H9 (cell line): ENCODE measurements at regions not wholly inside any gene's neighbourhood (a gene's known extent, or its start where the extent isn't known, plus 50 kb on each side); places are given as distances from the start of the nearest gene placed in this dataset.

Experiments used
- DNase-seq: peaks from one replicate; pipeline ENCODE4 v3.0.0-alpha.2; 2017
- H2AFZ ChIP-seq: one replicate; pipeline ENCODE4 v1.6.1; 2013; ENCODE audit warnings: mild to moderate bottlenecking, low read length, control low read depth, moderate library complexity
- H2AK5ac ChIP-seq: 2 replicates; pipeline ENCODE4 v1.6.1; 2013; ENCODE audit warnings: low read length, control low read depth, mixed read lengths; ENCODE audit not compliant: insufficient read length
- H2BK120ac ChIP-seq: one replicate; pipeline ENCODE4 v1.6.1; 2013; ENCODE audit warnings: low read depth, mild to moderate bottlenecking, low read length, control low read depth, inconsistent platforms; ENCODE audit not compliant: poor library complexity, severe bottlenecking
- H2BK12ac ChIP-seq: 2 replicates; pipeline ENCODE4 v1.6.1; 2013; ENCODE audit warnings: low read length, control low read depth, mixed read lengths, low read depth; ENCODE audit not compliant: insufficient read length
- H2BK15ac ChIP-seq: 2 replicates; pipeline ENCODE4 v1.6.1; 2013; ENCODE audit warnings: low read depth, low read length, control low read depth
- H2BK20ac ChIP-seq: one replicate; pipeline ENCODE4 v1.6.1; 2013; ENCODE audit warnings: low read depth, mild to moderate bottlenecking, low read length, control low read depth, inconsistent platforms; ENCODE audit not compliant: poor library complexity, severe bottlenecking
- H2BK5ac ChIP-seq: 2 replicates; pipeline ENCODE4 v1.6.1; 2013; ENCODE audit warnings: low read length, control low read depth, mixed read lengths; ENCODE audit not compliant: insufficient read length
- H3K14ac ChIP-seq: 2 replicates; pipeline ENCODE4 v1.6.1; 2013; ENCODE audit warnings: low read length, control low read depth; ENCODE audit not compliant: insufficient read depth
- H3K18ac ChIP-seq: 2 replicates; pipeline ENCODE4 v1.6.1; 2013; ENCODE audit warnings: low read depth, mild to moderate bottlenecking, mixed read lengths, low read length, control low read depth; ENCODE audit not compliant: insufficient read length
- H3K23ac ChIP-seq: 2 replicates; pipeline ENCODE4 v1.6.1; 2013; ENCODE audit warnings: low read length, control low read depth, mixed read lengths, low read depth; ENCODE audit not compliant: insufficient read length
- H3K23me2 ChIP-seq: 2 replicates; pipeline ENCODE4 v1.6.1; 2013; ENCODE audit warnings: low read depth, mild to moderate bottlenecking, mixed read lengths, low read length, control low read depth; ENCODE audit not compliant: insufficient read length, poor library complexity, severe bottlenecking
- H3K27ac ChIP-seq: 2 replicates; pipeline ENCODE4 v1.5.1; 2013; ENCODE audit warnings: low read length, control low read depth, mixed read lengths, low read depth; ENCODE audit not compliant: insufficient read length
- H3K27me3 ChIP-seq: 2 replicates; pipeline ENCODE4 v1.6.1; 2013; ENCODE audit warnings: low read length, control low read depth, inconsistent platforms; ENCODE audit not compliant: insufficient read depth
- H3K4ac ChIP-seq: 2 replicates; pipeline ENCODE4 v1.6.1; 2013; ENCODE audit warnings: low read depth, mild to moderate bottlenecking, control low read depth, inconsistent platforms, low read length, moderate library complexity
- H3K4me1 ChIP-seq: 2 replicates; pipeline ENCODE4 v1.6.1; 2013; ENCODE audit warnings: low read length, control low read depth, inconsistent platforms; ENCODE audit not compliant: insufficient read depth
- H3K4me2 ChIP-seq: 2 replicates; pipeline ENCODE4 v1.6.1; 2013; ENCODE audit warnings: low read length, control low read depth, mixed read lengths; ENCODE audit not compliant: insufficient read length, insufficient read depth
- H3K56ac ChIP-seq: 2 replicates; pipeline ENCODE4 v1.6.1; 2013; ENCODE audit warnings: low read depth, mild to moderate bottlenecking, mixed read lengths, low read length, control low read depth; ENCODE audit not compliant: insufficient read length
- H3K79me1 ChIP-seq: 2 replicates; pipeline ENCODE4 v1.6.1; 2013; ENCODE audit warnings: low read depth, mild to moderate bottlenecking, moderate library complexity, low read length, control low read depth, inconsistent platforms; ENCODE audit not compliant: insufficient read depth, poor library complexity, severe bottlenecking
- H3K79me2 ChIP-seq: 2 replicates; pipeline ENCODE4 v1.6.1; 2013; ENCODE audit warnings: low read length, control low read depth, inconsistent platforms; ENCODE audit not compliant: insufficient read depth
- H3K9ac ChIP-seq: 2 replicates; pipeline ENCODE4 v1.6.1; 2013; ENCODE audit warnings: low read length, control low read depth, mixed read lengths; ENCODE audit not compliant: insufficient read length; ENCODE audit errors: extremely low read depth
- H3K9me3 ChIP-seq: one replicate; pipeline ENCODE4 v1.6.1; 2013; ENCODE audit warnings: low read depth, low read length, inconsistent platforms; ENCODE audit not compliant: control insufficient read depth
- H3T11ph ChIP-seq: one replicate; pipeline ENCODE4 v1.6.1; 2013; ENCODE audit warnings: mild to moderate bottlenecking, low read length, control low read depth, inconsistent platforms
- H4K20me1 ChIP-seq: one replicate; pipeline ENCODE4 v1.6.1; 2013; ENCODE audit not compliant: control insufficient read depth, insufficient read length, insufficient read depth
- H4K5ac ChIP-seq: 2 replicates; pipeline ENCODE4 v1.6.1; 2013; ENCODE audit warnings: low read depth, mild to moderate bottlenecking, mixed read lengths, low read length, control low read depth; ENCODE audit not compliant: insufficient read length
- H4K8ac ChIP-seq: replicated peaks from 2 replicates; pipeline ENCODE4 v1.6.1; 2013; ENCODE audit warnings: low read length, control low read depth, mixed read lengths, low read depth; ENCODE audit not compliant: insufficient read length
- H4K91ac ChIP-seq: 2 replicates; pipeline ENCODE4 v1.6.1; 2013; ENCODE audit warnings: low read depth, mild to moderate bottlenecking, moderate library complexity, mixed read lengths, low read length, control low read depth; ENCODE audit not compliant: insufficient read length
- H3K27ac Mint-ChIP-seq, 3 experiments: 2 replicates in 2 of 3; 3 replicates in 1 of 3; pipeline ENCODE4 v1.8.0; 2020 to 2021; ENCODE audit warnings: mixed read lengths in 3 of 3, mild to moderate bottlenecking in 1 of 3, moderate library complexity in 1 of 3
- H3K27me3 Mint-ChIP-seq: 2 replicates; pipeline ENCODE4 v1.8.0; 2021; ENCODE audit warnings: low read depth, mild to moderate bottlenecking, moderate library complexity, mixed read lengths
- H3K36me3 Mint-ChIP-seq, 3 experiments: 2 replicates in 2 of 3; 3 replicates in 1 of 3; pipeline ENCODE4 v1.8.0; 2020 to 2021; ENCODE audit warnings: low read depth in 3 of 3, mixed read lengths in 3 of 3; ENCODE audit not compliant: insufficient read depth in 1 of 3
- H3K4me1 Mint-ChIP-seq, 2 experiments: 2 replicates each; pipeline ENCODE4 v1.8.0; 2020; ENCODE audit warnings: mixed read lengths in 2 of 2
- H3K4me3 Mint-ChIP-seq, 2 experiments: 2 replicates in 1 of 2; 3 replicates in 1 of 2; pipeline ENCODE4 v1.8.0; 2020 to 2021; ENCODE audit warnings: mild to moderate bottlenecking in 2 of 2, mixed read lengths in 2 of 2, moderate library complexity in 1 of 2
- H3K9me3 Mint-ChIP-seq, 2 experiments: 2 replicates in 1 of 2; 3 replicates in 1 of 2; pipeline ENCODE4 v1.8.0; 2020; ENCODE audit warnings: mild to moderate bottlenecking in 2 of 2, mixed read lengths in 2 of 2, moderate library complexity in 1 of 2
- CTCF ChIP-seq: fragments of 200-600 bp; sonication (generic); conservative IDR thresholded peaks from 3 replicates; pipeline ENCODE4 v1.8.0; 2021; ENCODE audit warnings: antibody characterized with exemption, mild to moderate bottlenecking
- WGBS: extraction: QIAGEN DNeasy Blood & Tissue Kit; methylation state at CpG from one replicate; pipeline ENCODE4 v1.1.7; 2013; ENCODE audit warnings: missing lambda C conversion rate, low lambda C conversion rate, mixed read lengths; ENCODE audit not compliant: insufficient read length; ENCODE audit errors: extremely low coverage; 5-methylcytosine and 5-hydroxymethylcytosine counted together

DNA sequence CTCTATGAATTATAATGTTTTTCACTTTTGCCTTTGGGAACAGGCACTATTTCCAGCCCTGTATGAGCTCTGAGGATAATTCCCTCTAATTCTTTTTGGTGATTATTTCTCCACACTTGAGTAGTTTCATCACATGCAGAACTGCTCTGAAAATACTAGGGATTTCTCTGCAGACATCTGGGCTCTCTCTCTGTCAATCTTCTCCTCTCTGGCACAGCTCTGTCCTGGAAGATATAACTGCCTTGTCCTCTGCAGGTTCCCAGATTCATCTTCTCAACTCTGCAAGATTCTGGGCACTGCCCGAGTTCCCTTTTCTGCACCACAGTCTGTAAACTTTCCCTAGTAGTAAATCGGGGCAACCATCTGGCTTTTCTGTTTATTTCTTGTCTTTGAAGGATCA lies 131.3 kb upstream of the FMN2 start:
- no peak overlapping the region for H3K56ac ChIP-seq
- no peak overlapping the region for H2BK5ac ChIP-seq
- H3K4me2 ChIP-seq, result no peak overlapping the region
- Mint-ChIP-seq H3K27ac (no peak overlapping the region), H3K36me3 (no peaks in the 10 kb centered on the region; a peak in 1 of 7 replicates), H3K4me3 (no peak overlapping the region), H3K4me1 (no peaks in the 10 kb centered on the region), H3K27me3 (peaks cover 3% of the 10 kb centered on the region; the same call in 1 of the 2 replicates), H3K9me3 (no peaks in the 10 kb centered on the region)
- no peak overlapping the region for H2BK15ac ChIP-seq
- H4K91ac ChIP-seq, result no peak overlapping the region
- H3K23ac ChIP-seq, result no peak overlapping the region
- no peaks in the 10 kb centered on the region for H3K9me3 ChIP-seq
- no peak overlapping the region for H3K18ac ChIP-seq
- H3K9ac ChIP-seq, result no peak overlapping the region
- no peak overlapping the region for H3T11ph ChIP-seq
- no peaks in the 10 kb centered on the region for H4K20me1 ChIP-seq
- no peak overlapping the region for H2BK12ac ChIP-seq
- no peak for TF ChIP-seq CTCF
- no peaks in the 10 kb centered on the region for H3K79me1 ChIP-seq
- H4K8ac ChIP-seq, result no peak overlapping the region
- H3K23me2 ChIP-seq, result no peaks in the 10 kb centered on the region
- H2AFZ ChIP-seq, result no peak overlapping the region
- no peak overlapping the region for H2BK20ac ChIP-seq
- no peak overlapping the region for H2AK5ac ChIP-seq
- no CpG with 5 or more reads among the region's 2 CpGs for WGBS
- no peak overlapping the region for H3K4ac ChIP-seq
- H3K79me2 ChIP-seq, result no peaks in the 10 kb centered on the region
- H3K27me3 ChIP-seq, result no peaks in the 10 kb centered on the region
- no peak overlapping the region for H3K27ac ChIP-seq
- H3K14ac ChIP-seq, result no peak overlapping the region
- DNase-seq, result no peak
- no peaks in the 10 kb centered on the region for H3K4me1 ChIP-seq
- H4K5ac ChIP-seq, result no peak overlapping the region
- H2BK120ac ChIP-seq, result no peak overlapping the region
